ENCODE measurements at regions not wholly inside any gene's neighbourhood (a gene's known extent, or its start where the extent isn't known, plus 50 kb on each side); places are given as distances from the start of the nearest gene placed in this dataset.

DNA sequence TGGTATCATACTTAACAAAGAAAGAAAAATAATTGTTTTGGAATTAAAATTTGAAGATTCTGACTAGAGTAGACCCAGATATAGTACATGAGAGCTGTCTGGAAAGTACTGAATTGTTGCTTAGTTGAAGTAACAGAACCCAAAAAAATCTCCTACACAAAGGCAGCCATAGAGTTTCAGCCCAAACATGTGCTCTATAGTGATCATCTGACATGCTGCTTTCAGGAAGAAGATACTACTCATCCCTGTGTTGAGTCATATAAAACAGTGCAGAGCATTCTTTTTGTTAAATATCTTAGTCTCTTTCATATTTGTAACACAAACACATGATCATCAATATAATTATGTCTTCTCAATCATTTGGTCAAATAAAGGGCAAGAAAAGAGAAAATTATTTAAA is 84.8 kb upstream of the PTPRM start:
- peak; percentile 4 for DNase-seq (ENCODE audit: low read depth)

DNA sequence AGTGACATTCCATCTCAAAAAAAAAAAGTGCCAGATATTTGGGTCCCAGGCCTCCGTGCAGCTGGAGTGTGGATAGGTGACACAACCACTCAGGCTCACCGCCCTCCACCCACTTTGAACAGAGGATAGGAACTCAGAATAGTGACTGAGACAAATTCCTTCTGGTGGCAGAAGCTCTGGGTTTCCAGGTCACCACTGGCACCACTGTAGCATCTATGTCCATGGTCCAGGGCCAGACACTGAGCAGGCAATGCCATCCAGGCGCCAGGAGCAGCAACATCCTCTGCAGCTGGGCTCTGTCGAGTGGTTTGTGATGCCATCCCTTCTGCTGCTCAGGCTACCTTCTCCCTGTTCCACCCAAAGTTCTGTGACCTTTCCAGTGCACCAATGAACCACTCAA is 81.5 kb upstream of the PTPRM start:
- no peak for DNase-seq (ENCODE audit: low read depth)

DNA sequence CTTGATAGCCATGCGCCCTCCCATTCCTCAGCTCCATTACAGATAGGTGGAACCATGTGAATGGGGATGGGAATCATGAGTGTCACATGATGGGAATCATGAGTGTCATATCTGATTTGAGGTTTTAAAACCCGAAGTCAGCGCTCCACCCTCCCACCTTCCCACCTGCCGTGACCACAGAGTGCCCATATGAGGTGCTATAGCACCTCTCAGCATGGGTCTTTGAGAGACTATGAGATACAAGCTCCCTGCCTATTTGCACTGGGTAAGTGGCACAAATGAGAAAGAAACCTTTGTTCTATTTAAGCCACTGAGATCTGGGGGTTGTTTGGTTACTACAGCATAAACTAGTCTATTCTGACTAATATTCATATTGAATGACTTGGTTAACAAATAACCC is 78.5 kb upstream of the PTPRM start:
- no peak for DNase-seq (ENCODE audit: low read depth)

DNA sequence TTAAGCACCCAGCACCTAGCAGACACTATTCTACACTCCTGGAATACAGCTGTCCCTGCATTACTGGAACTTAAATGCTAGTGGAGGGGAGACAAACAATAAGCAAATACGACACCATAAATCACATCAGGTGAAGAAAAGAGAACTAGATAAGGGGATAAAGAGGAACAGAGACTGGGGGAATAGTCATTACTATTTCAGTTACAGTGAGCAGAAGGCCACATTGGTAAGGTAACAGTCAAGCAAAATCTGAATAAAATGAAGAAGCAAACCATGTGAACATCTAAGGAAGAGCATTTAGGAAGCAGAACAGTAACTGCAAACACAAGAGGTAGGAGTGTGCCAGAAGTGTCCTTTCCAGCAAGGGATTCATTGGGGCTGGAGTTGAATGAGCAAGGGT is 77.0 kb upstream of the PTPRM start:
- no peak for DNase-seq (ENCODE audit: low read depth)

DNA sequence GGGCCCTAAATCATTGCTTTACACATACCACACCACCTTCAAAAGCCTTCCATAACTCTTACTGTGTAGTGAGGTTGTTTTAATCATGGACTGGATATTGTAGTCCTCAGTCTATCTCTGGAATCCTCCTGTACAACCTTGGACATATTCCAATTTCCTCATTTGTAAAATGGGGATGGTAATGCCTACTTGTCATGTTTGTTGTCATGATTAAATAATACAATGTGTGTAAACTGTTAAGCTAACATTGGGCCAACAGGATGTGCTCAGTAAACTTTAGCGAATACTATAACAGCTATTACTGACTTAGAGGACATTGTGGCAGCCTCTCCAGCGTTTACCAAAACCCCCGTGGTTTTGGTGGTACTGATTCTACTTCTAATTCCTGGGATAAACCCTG is 74.7 kb upstream of the PTPRM start:
- no peak for DNase-seq (ENCODE audit: low read depth)

DNA sequence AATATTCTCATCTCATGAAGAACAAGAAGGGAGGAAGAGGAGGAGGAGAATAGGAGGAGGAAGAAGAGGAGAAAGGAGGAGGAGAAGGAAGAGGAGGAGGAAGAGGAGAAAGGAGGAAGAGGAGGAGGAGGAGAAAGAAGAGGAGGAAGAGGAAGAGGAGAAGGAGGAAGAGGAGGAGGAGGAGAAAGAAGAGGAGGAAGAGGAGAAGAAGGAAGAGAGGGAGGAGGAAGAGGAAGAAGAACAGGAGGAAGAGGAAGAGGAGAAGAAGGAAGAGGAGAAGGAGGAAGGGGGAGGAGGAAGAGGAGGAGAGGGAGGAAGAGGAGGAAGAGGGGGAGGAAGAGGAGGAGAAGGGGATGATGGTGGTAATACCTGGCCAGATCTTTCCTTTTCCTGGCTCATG is 70.0 kb upstream of the PTPRM start:
- DNase-seq (ENCODE audit: low read depth): no peak

DNA sequence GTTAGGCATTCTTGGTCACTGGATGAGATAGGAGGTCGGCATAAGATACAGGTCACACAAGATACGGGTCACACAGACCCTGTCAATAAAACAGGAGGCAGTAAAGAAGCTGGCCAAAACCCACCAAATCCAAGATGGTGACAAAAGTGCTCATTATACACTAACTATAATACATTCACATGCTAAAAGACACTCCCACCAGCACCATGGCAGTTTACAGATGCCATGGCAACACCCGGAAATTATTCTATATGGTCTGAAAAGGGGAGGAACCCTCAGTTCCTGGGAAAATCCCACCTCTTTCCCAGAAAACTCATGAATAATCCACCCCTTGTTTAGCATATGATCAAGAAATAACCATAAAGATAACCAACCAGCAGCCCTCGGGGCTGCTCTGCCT is 56.0 kb upstream of the PTPRM start:
- DNase-seq (ENCODE audit: low read depth): no peak

DNA sequence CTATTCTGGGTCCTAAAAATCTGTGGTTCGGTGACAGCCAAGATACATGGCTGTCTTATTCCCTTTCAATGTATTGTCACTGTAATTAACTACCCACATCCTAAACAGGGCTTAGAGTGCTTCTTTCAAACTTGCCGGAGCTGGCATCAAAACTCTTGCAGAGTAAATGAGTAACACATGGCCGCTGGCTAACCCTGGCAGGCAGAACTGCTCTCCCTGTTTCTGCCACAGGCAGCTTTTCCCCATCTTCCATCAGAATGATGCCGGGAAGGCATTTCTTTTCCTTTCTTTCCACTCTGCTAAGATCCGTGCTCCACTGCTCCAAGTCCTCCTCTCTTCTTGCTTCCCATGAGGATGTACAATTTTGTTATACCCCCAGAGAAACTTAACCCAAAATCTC is 54.8 kb upstream of the PTPRM start:
- DNase-seq (ENCODE audit: low read depth): peak; percentile 39

DNA sequence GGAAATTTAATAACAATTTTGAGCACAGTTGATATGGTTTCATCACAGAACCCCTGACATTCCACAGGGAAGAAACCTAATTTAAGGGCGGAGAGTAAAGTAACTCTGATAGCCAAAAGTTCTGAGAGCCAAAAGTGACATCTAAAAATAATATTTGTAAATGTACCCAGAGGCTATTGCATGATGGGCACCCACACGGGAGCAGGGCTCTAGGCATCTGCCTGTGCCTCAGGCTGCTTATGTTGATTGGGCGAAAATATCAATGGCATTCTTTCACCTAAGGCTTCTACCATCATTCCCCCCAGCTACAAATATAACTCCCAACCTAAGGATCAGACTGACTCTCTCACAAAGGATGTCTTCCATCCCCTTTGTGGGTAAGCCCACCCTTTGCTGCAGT is 54.1 kb upstream of the PTPRM start:
- DNase-seq (ENCODE audit: low read depth): no peak

DNA sequence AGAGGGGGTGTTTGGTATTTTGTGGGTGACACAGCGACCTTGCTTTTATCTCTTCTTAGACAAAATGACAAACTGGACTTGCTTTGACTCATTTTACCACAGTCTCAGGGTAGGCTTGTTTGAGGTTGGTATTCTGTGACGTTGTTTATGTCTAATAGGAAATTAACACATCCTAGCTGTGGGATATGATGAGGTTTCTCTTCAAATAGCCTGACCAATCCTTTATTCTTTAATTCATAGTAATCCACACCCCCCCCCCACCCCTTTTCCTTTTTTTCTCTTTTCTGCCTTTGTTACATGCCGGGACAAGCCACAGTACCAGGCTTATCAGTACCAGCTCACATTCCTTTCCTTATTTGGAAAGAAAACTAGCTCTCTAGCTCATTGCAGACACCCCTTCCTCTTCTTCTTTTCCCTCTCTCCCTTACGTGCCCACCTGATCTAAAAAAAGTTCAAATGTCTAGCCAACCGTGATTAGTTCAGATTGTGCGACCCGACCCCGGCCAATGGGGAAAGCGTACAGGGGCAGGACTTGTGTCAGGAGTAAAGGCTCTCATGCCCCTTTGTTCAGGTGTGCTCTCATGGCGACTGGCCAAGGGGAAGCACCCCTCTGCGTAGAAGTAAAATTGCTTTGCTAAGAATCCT is 52.2 kb upstream of the PTPRM start:
- peak; percentile 12 for DNase-seq (ENCODE audit: low read depth)

DNA sequence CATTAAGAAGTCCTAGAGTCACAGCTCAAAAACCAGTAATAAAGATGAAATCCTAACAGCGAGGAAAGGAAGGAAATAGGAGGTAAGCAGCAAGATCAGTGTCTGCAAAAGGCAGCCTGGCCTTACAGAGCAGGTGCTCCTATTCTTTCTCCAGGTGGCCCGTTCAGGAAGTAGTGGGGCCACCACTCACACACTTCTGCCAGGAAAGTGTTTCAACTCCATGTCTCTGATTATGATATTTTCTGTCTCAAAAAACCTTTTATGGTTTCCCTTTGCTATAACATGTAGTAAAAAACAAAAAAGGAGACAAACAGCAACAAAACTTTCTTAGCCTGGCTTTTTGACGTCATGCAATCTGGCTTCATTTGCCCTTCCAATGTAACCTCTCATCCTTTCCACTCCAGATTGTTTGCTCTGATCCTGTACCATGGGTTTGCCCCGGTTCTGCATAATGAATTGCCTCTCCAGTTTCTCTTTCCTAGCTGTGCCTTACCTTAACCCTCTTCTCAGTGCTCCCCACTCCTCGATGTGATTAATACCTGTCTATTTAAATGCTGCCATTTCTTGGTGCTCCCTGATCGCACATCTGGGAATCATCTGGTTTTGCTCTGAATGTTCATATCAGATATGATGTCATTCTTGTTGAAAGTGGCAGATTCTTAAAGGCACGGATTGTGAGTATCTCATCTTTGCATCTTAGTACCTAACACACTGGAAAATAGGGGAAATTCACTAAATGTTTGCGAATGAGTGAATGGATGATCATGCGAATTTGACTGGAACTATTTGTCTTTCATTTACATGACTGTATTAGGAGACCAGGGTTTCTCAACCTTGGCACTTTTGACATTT is 50.6 kb upstream of the PTPRM start:
- DNase-seq (ENCODE audit: low read depth): no peak
